Mucosa of descending colon (tissue), 3 donors: ENCODE measurements at regions not wholly inside any gene's neighbourhood (a gene's known extent, or its start where the extent isn't known, plus 50 kb on each side); places are given as distances from the start of the nearest gene placed in this dataset.

Experiments used
- ATAC-seq: fragments of 200-7000 bp; cut with Tn5 transposase; one replicate; pipeline ENCODE4 v1.9.1; 2020; ENCODE audit warnings: mild to moderate bottlenecking, moderate library complexity
- DNase-seq, 3 donors: peaks; one replicate each; pipeline ENCODE4 v3.0.0-alpha.2; 2020
- H3K36me3 ChIP-seq: fragments of 200-600 bp; one replicate; pipeline ENCODE4 v1.8.0; 2021; ENCODE audit warnings: low read depth, mild to moderate bottlenecking
- H3K4me1 ChIP-seq: fragments of 200-600 bp; one replicate; pipeline ENCODE4 v1.8.0; 2021; ENCODE audit warnings: low read depth, mild to moderate bottlenecking
- H3K4me3 ChIP-seq: fragments of 200-600 bp; one replicate; pipeline ENCODE4 v1.8.0; 2021; ENCODE audit warnings: mild to moderate bottlenecking
- H3K9me3 ChIP-seq: fragments of 200-600 bp; one replicate; pipeline ENCODE4 v1.8.0; 2021; ENCODE audit warnings: mild to moderate bottlenecking
- intact Hi-C, 2 donors: fragments of 100-400 bp; cut with DNase I in 1 of 2; cut with micrococcal nuclease in 1 of 2; formaldehyde crosslinking; loops; one replicate each; pipeline versions ENCODE4 v1.11.0 to v1.11.1; 2022; cut with DNase I, micrococcal nuclease
- TF ChIP-seq, protein P1 (sequence below): fragments of 200-600 bp; IDR thresholded peaks from one replicate; pipeline ENCODE4 v1.8.0; 2022; ENCODE audit warnings: antibody characterized with exemption, mild to moderate bottlenecking
- donor health status: DM: no; HTN: no; CAD: no; lungs with moderate emphysema.
- donor health status: DM: no; HTN: no; CAD: no.
- donor health status: DM: no; HTN: yes; CAD: no.

DNA sequence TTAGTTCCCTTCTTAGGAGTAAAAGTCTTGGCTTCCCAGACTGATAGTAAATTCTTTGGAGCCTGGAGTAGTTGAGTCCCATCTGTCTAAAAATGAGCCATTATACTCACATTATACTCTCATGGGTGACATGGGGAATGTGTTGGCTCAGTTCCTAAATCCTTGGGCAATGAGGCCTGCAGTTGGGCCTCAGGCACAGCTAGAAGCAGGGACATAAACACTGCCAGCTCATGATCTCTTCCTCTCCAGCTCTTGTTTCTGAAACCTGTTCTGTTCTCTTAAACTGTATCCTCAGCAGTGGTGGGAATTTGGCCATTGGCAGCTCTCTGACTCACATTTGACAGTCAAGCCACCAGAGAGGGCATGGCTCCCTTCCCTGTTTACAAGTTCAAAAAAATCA, 212.5 kb downstream of the SPATA18 start:
- Histone ChIP-seq H3K9me3 (no peaks in the 10 kb centered on the region), H3K4me3 (no peak overlapping the region), H3K36me3 (no peaks in the 10 kb centered on the region), H3K4me1 (no peaks in the 10 kb centered on the region)
- TF ChIP-seq, protein P1, sequence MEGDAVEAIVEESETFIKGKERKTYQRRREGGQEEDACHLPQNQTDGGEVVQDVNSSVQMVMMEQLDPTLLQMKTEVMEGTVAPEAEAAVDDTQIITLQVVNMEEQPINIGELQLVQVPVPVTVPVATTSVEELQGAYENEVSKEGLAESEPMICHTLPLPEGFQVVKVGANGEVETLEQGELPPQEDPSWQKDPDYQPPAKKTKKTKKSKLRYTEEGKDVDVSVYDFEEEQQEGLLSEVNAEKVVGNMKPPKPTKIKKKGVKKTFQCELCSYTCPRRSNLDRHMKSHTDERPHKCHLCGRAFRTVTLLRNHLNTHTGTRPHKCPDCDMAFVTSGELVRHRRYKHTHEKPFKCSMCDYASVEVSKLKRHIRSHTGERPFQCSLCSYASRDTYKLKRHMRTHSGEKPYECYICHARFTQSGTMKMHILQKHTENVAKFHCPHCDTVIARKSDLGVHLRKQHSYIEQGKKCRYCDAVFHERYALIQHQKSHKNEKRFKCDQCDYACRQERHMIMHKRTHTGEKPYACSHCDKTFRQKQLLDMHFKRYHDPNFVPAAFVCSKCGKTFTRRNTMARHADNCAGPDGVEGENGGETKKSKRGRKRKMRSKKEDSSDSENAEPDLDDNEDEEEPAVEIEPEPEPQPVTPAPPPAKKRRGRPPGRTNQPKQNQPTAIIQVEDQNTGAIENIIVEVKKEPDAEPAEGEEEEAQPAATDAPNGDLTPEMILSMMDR: no peak
- intact Hi-C loops: no loop called here
- ATAC-seq: no peak
- DNase-seq: no peak

DNA sequence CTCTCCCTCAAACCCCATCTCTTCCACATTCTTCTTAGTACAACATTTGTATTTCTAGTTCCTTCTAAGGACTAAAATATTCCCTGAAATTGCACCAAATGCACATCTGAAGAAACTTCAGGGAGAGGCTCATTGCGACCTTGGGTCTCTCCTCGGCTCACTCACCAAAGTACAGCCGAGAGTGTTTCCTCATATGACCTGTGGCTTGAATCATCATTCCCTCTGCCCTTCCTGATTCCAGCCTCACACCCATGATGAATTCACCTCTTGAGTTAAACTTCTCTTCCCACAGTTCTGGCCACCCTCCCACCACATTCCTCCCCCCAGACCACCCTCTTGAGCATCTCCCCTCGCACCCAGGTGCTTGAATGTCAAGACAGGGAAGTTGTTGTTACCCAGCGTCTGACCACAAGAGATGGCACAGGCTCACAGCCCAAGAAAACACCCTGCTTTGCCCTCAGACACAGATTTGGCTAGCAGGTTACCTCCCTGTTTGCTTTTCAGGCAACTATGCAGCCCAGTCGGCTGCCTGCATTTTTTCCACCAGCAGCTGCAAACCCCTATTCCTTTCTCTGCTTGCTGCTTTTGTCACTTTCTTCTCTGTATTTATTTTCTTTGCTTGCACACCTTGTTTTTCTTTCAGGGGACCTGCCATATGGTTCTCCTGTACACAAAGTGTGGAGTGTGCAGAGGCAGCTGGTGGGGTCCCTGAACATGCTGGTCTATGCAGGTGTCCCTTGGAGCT, 214.8 kb downstream of the SPATA18 start:
- TF ChIP-seq, protein P1: no peak
- no peaks in the 10 kb centered on the region for H3K4me1 ChIP-seq
- intact Hi-C loops: no loop called here
- no peaks in the 10 kb centered on the region for H3K9me3 ChIP-seq
- no peaks in the 10 kb centered on the region for H3K36me3 ChIP-seq
- ATAC-seq: no peak
- DNase-seq: no peak
- H3K4me3 ChIP-seq: no peak overlapping the region

DNA sequence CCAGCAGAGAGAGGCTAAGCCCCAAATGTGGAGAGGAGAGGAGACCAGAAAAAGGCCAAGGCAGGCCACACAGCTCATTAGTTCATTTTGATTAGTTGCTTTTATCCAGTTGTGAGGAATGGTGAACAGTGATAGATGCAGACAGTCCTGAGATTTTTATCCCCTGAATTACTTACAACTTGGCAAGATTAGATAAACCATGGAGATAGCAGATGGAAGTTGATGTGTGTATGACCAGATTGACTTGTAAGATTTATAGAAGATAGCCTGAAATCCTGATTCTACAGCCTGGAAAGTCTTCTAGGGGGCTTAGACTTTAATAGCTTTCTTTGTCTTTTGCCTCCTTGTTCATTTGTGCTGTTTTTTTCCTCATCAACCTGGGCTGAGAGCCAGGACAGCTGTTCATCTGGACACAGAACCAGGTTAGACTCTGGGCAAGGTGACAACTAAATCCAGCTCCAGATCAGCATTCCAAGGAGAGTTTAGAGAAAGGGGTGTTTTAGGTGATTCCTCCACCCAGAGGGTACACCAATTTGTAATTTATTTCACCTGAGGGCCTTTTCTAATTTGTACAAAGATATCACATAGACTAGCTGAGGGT, 215.5 kb downstream of the SPATA18 start:
- H3K4me1 ChIP-seq: no peaks in the 10 kb centered on the region
- H3K36me3 ChIP-seq: no peaks in the 10 kb centered on the region
- intact Hi-C loops: no loop called here
- DNase-seq (no peak), ATAC-seq (no peak)
- TF ChIP-seq, protein P1: no peak
- H3K4me3 ChIP-seq: no peak overlapping the region
- no peaks in the 10 kb centered on the region for H3K9me3 ChIP-seq

DNA sequence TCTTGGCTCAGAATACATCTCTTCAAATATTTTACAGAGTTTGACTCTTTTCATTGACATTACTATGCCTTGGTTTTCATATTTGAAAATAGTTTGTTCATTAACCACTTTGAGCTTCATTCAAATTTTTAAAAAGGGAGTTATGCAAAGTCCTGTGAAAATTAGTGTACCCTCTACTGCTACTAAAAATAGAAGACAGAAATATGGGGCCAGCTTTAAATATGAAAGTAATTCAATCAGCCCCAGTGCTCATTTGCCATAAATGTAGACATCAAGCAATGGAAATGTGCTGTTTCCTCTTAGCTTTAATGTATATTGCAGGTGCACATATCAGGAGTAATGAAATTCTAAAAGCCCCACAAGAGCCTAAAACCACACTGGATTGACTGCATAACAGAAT, 218.7 kb downstream of the SPATA18 start:
- intact Hi-C loops: no loop called here

DNA sequence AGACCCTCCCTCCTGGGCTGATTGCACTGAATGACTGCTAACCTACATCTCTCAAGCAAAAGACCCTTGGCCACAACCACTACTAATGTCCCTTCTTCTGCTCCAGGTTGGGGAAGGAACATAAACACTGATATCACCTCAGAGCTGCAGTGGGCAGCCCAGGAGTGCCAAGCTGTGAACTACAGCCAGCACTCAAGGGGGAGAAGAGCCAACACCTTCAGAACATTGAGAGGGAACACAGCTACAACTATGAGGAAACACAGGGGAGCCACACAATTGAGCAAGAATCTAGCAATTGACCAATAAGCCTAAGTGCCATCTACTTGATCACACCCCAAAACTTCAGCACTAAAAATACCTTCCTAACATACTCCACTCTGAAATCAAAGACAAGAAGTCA, 222.8 kb downstream of the SPATA18 start:
- H3K36me3 ChIP-seq: no peaks in the 10 kb centered on the region
- intact Hi-C loops: no loop called here
- peaks cover 5% of the 10 kb centered on the region for H3K9me3 ChIP-seq
- no peak for ATAC-seq
- DNase-seq: no peak
- H3K4me1 ChIP-seq: no peaks in the 10 kb centered on the region
- H3K4me3 ChIP-seq: no peak overlapping the region
- TF ChIP-seq, protein P1: no peak

More for the DNA sequence above, 218.7 kb downstream of the SPATA18 start:
- no peak overlapping the region for H3K4me3 ChIP-seq
- TF ChIP-seq, protein P1: no peak
- DNase-seq: no peak
- peaks cover 4% of the 10 kb centered on the region for H3K9me3 ChIP-seq
- no peak for ATAC-seq
- no peaks in the 10 kb centered on the region for H3K36me3 ChIP-seq
- no peaks in the 10 kb centered on the region for H3K4me1 ChIP-seq
